Prostate gland (tissue), 2 donors: ENCODE measurements at regions not wholly inside any gene's neighbourhood (a gene's known extent, or its start where the extent isn't known, plus 50 kb on each side); places are given as distances from the start of the nearest gene placed in this dataset.

Source experiments
- DNase-seq: peaks from one replicate; pipeline ENCODE4 v3.0.0-alpha.2; 2019; ENCODE audit warnings: low spot score
- H3K27ac ChIP-seq, 2 donors: fragments of 200-600 bp; sonication (generic); 2 replicates each; pipeline ENCODE4 v1.5.1; 2017 to 2019
- H3K27me3 ChIP-seq: fragments of 200-600 bp; sonication (generic); replicated peaks from 2 replicates; pipeline ENCODE4 v1.5.1; 2019; ENCODE audit not compliant: insufficient read depth
- H3K36me3 ChIP-seq, 2 donors: fragments of 200-600 bp; sonication (generic); 1 replicate in 1 of 2; 2 replicates in 1 of 2; pipeline versions ENCODE4 v1.5.1 to v1.8.1; 2017 to 2019
- H3K4me1 ChIP-seq: fragments of 200-600 bp; sonication (generic); replicated peaks from 2 replicates; pipeline ENCODE4 v1.5.1; 2019
- H3K4me3 ChIP-seq, 2 donors: fragments of 200-600 bp; sonication (generic); 2 replicates each; pipeline ENCODE4 v1.5.1; 2017 to 2019
- H3K9me3 ChIP-seq: fragments of 200-600 bp; sonication (generic); 2 replicates; pipeline ENCODE4 v1.5.1; 2017
- POLR2A ChIP-seq: fragments of 450-650 bp; IDR thresholded peaks from one replicate; pipeline ENCODE4 v1.6.1; 2016; ENCODE audit warnings: antibody characterized with exemption, mild to moderate bottlenecking
- POLR2AphosphoS5 ChIP-seq: sonication (generic); formaldehyde crosslinking; IDR thresholded peaks from one replicate; pipeline ENCODE4 v1.6.1; 2017; ENCODE audit warnings: antibody characterized with exemption
- WGBS: methylation state at CpG from one replicate; pipeline ENCODE4 v1.1.5; 2018; 5-methylcytosine and 5-hydroxymethylcytosine counted together
- intact Hi-C: fragments of 100-400 bp; cut with DNase I; formaldehyde crosslinking; loops from one replicate; pipeline ENCODE4 v1.14.2; 2022
- TF ChIP-seq, protein P1 (sequence below), 4 experiments: fragments of 200-600 bp in 2 of 4; fragments of 450-650 bp in 2 of 4; sonication (generic) in 2 of 4; IDR thresholded peaks; 1 replicate in 3 of 4; 2 replicates in 1 of 4; pipeline ENCODE4 v1.5.1; 2016 to 2019; ENCODE audit warnings: antibody characterized with exemption in 4 of 4, mild to moderate bottlenecking in 2 of 4, moderate library complexity in 2 of 4

DNA sequence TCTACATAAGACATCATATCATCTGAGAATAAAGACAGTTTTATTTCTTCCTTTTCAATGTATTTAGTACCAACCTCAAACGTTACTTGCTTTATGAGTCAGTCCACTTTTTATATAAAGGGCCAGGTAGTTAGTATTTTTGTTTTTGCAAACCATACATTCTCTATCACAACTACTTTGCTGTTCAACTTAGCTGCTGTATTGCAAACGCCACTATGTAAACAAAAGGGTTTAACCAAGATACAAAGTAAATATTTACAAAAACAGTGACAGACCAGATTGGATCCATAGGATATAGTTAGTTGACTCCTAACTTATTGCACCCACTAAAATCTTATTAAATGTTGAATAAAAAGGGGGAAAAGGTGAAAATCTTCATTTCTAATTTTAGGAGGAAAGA, 87.7 kb upstream of the FOXG1 start:
- no peak overlapping the region for H3K27ac ChIP-seq
- intact Hi-C loops: no loop called here
- no peak overlapping the region for H3K4me3 ChIP-seq
- no peaks in the 10 kb centered on the region for H3K4me1 ChIP-seq
- WGBS: 17% methylated on average over 2 of the region's 2 CpGs
- H3K27me3 ChIP-seq: no peaks in the 10 kb centered on the region
- no peaks in the 10 kb centered on the region for H3K36me3 ChIP-seq
- no peak for DNase-seq
- TF ChIP-seq, protein P1, sequence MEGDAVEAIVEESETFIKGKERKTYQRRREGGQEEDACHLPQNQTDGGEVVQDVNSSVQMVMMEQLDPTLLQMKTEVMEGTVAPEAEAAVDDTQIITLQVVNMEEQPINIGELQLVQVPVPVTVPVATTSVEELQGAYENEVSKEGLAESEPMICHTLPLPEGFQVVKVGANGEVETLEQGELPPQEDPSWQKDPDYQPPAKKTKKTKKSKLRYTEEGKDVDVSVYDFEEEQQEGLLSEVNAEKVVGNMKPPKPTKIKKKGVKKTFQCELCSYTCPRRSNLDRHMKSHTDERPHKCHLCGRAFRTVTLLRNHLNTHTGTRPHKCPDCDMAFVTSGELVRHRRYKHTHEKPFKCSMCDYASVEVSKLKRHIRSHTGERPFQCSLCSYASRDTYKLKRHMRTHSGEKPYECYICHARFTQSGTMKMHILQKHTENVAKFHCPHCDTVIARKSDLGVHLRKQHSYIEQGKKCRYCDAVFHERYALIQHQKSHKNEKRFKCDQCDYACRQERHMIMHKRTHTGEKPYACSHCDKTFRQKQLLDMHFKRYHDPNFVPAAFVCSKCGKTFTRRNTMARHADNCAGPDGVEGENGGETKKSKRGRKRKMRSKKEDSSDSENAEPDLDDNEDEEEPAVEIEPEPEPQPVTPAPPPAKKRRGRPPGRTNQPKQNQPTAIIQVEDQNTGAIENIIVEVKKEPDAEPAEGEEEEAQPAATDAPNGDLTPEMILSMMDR (IDR thresholded peaks at IDR 0.05): no peak
- TF ChIP-seq POLR2A (no peak), POLR2AphosphoS5 (no peak)
- no peaks in the 10 kb centered on the region for H3K9me3 ChIP-seq

DNA sequence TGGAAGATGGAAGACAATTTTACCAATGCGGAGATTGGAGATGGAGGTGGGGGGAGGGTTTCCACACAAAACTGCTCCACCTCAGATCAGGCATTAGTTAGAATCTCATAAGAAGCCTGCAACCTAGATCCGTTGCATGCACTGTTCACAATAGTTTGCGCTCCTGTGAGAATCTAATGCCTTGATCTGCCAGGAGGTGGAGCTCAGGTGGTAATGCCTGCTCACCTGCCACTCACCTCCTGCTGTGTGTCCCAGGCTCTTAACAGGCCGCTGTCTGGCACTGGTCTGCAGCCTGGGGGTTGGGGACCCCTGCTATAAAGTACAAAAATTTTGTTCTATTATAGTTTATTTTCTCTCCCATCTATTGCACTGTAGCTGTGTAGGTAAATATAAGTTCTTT, 84.9 kb upstream of the FOXG1 start:
- TF ChIP-seq POLR2A: no peak
- TF ChIP-seq, protein P1 (IDR thresholded peaks at IDR 0.05): no peak
- no peak for TF ChIP-seq POLR2AphosphoS5
- H3K36me3 ChIP-seq: no peaks in the 10 kb centered on the region
- H3K4me3 ChIP-seq: no peak overlapping the region
- H3K27me3 ChIP-seq: no peaks in the 10 kb centered on the region
- intact Hi-C loops: no loop called here
- no peaks in the 10 kb centered on the region for H3K4me1 ChIP-seq
- H3K27ac ChIP-seq: no peak overlapping the region
- WGBS: 75% methylated on average over 4 of the region's 4 CpGs
- H3K9me3 ChIP-seq: no peaks in the 10 kb centered on the region
- no peak for DNase-seq

DNA sequence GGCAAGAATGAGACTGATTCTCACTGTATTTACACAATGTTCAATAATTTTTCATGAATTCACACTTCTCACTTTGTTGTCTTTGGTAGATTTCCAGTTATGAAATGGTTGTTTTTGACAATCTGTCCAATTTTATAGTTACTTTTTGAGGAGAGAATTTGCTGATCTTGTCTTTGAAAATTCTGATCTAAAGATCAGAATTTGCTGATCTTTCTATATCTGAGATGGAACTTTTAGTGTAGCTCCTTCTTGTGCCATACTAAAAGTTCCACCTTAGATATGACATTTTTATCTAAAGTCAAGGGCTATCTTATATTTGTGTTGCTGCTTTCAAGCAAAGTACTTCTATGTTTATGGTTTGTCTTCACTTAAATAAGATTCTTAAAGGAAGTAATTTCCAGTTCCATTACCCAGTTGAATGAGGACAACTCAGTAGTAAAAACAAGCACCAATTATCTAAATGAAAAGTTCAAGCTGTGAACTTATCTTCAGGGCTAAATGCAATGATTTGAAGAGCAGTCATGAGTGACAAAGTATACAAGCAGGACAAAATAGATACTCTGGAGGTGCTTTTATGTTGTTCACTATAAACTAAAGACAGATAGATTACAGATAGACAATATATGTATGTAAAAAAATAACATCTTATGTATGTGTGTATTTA, 76.4 kb upstream of the FOXG1 start:
- Histone ChIP-seq H3K4me3 (no peak overlapping the region), H3K27ac (no peak overlapping the region), H3K27me3 (no peaks in the 10 kb centered on the region), H3K4me1 (no peaks in the 10 kb centered on the region), H3K36me3 (no peaks in the 10 kb centered on the region), H3K9me3 (no peaks in the 10 kb centered on the region)
- TF ChIP-seq POLR2A (no peak), POLR2AphosphoS5 (no peak)
- TF ChIP-seq, protein P1 (IDR thresholded peaks at IDR 0.05): no peak
- intact Hi-C loops: no loop called here
- DNase-seq: no peak

DNA sequence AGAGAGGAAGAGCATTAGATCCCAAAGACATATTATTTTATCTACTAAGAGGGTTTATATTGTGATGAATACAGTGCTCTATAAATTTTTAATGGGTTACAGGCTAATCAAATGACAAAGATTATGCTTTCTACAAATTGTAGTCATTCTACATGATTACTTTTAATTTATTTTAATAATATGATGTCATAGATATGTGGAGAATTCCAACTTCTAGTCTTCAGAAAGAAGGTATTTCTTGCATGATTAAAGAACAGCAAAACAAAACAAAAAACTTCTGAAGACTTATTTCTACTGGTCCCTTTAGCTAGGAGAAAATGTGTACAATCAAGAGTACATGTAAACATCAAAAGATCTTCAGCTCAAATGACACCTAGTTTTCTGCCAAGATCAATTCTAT, 71.5 kb upstream of the FOXG1 start:
- Histone ChIP-seq H3K9me3 (no peaks in the 10 kb centered on the region), H3K4me1 (no peaks in the 10 kb centered on the region), H3K27me3 (no peaks in the 10 kb centered on the region), H3K4me3 (no peak overlapping the region), H3K27ac (no peak overlapping the region), H3K36me3 (no peaks in the 10 kb centered on the region)
- TF ChIP-seq POLR2AphosphoS5 (no peak), POLR2A (no peak)
- TF ChIP-seq, protein P1 (IDR thresholded peaks at IDR 0.05): no peak
- DNase-seq: no peak
- intact Hi-C loops: no loop called here

DNA sequence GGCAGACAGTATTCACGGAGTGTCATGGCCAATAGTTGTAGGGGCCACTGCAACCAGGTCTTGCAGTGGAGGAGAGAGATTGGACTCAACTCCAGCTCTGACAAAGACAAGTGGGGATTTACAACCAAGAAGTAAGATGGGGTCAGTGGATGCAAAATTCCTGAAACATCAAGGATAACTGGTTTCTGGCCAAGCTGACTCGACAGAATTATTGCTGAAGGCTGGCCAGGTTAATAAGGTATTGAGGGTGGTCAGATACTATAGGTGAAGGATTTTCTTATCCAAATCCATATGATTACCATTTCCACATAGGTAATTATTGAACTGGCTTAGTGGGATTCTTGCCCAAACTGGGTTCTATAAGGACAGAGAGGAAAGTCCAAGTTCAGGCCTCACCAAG, 64.9 kb upstream of the FOXG1 start:
- 74% methylated on average over 2 of the region's 2 CpGs for WGBS
- Histone ChIP-seq H3K4me1 (no peaks in the 10 kb centered on the region), H3K4me3 (no peak overlapping the region), H3K27ac (no peak overlapping the region), H3K27me3 (no peaks in the 10 kb centered on the region), H3K36me3 (no peaks in the 10 kb centered on the region), H3K9me3 (no peaks in the 10 kb centered on the region)
- intact Hi-C loops: no loop called here
- no peak for TF ChIP-seq POLR2A
- TF ChIP-seq POLR2AphosphoS5: no peak
- TF ChIP-seq, protein P1 (IDR thresholded peaks at IDR 0.05): no peak
- no peak for DNase-seq
